ENCODE measurements at regions not wholly inside any gene's neighbourhood (a gene's known extent, or its start where the extent isn't known, plus 50 kb on each side); places are given as distances from the start of the nearest gene placed in this dataset.

DNA sequence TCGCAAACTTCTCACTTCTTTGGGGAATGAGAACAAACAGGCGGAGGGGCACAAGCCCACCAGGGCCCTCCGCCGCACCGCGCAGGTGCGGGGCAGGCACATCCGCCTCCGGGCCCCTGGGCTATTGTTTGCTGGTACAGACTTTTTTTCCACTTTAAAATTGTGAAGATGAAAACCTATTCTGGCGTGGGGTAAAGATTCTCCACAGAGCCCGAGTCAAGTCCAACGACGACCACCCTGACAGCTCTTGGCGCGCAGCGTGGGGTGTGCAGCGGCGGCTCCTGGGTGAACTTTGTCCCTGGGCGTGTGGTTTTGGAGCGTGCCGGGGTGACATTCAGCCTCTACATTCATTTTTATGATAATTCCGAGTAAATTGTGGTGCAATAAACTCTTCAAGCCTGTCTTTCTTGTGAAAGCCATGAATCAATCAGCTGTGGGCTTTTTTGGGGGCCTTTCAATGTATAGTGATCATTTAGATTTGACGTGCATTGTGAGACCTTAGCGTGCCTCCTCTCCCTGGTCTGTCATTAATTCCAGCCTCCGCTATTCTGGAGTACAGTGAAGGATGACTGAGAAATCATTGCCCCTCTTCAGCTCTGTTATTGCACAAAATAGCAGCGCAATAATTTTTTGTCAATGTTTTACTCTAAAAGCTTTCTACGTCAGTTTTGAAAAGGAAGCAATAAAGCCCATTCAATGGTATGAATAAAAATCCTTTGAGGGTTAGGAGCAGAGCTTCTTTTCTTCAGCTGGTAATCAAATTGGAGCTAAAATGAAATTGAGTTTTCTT is 90.0 kb downstream of the TEX29 start:
- no peak for TF ChIP-seq CTCF (conservative IDR thresholded peaks at IDR 0.05 in 1 of 2, IDR thresholded peaks at IDR 0.05 in 1 of 2; ENCODE audit: low read depth in 1 of 2, low read length in 2 of 2)
- no peak for TF ChIP-seq EZH2 (IDR thresholded peaks at IDR 0.05; ENCODE audit: low read length, missing control alignments)
